ENCODE measurements at regions not wholly inside any gene's neighbourhood (a gene's known extent, or its start where the extent isn't known, plus 50 kb on each side); places are given as distances from the start of the nearest gene placed in this dataset.

- ChIA-PET POLR2A (interaction anchor here (0.5 to 1.5 kb wide), 5 partner anchors 46 to 225 kb away, joined by 3 to 6 read pairs (median 5); partner anchors contain the start of gene XPO1), CTCF (interaction anchor here (0.7 kb wide), 1 partner anchor 45 kb away, joined by 3 read pairs; no protein-coding TSS in a partner anchor)
- peak; percentile 9 for TF ChIP-seq CTCF (IDR thresholded peaks at IDR 0.05; ENCODE audit: control extremely low read depth, extremely low read depth, low read depth, missing control alignments)
- no peak for DNase-seq (ENCODE audit: extremely low spot score)
These were observed 90.2 kb downstream of the FAM161A start for GRCh38 chr2:61763605-61764034.

- POLR2A ChIA-PET = no interaction called here
- peak; percentile 41 for DNase-seq (ENCODE audit: extremely low spot score)
- CTCF ChIA-PET = no interaction called here
- TF ChIP-seq CTCF (IDR thresholded peaks at IDR 0.05; ENCODE audit: control extremely low read depth, extremely low read depth, low read depth, missing control alignments) = no peak
These were observed 91.6 kb downstream of the FAM161A start for GRCh38 chr2:61762292-61762691.

GRCh38 chr2:61759718-61760117, 94.1 kb downstream of the FAM161A start:
- no peak for DNase-seq (ENCODE audit: extremely low spot score)
- no peak for TF ChIP-seq CTCF (IDR thresholded peaks at IDR 0.05; ENCODE audit: control extremely low read depth, extremely low read depth, low read depth, missing control alignments)
- POLR2A ChIA-PET = no interaction called here
- CTCF ChIA-PET = no interaction called here

- DNase-seq (ENCODE audit: extremely low spot score) = no peak
- no peak for TF ChIP-seq CTCF (IDR thresholded peaks at IDR 0.05; ENCODE audit: control extremely low read depth, extremely low read depth, low read depth, missing control alignments)
- ChIA-PET POLR2A (no interaction called here), CTCF (no interaction called here)
These were observed 94.9 kb downstream of the FAM161A start for GRCh38 chr2:61759005-61759404.

- no peak for DNase-seq (ENCODE audit: extremely low spot score)
- ChIA-PET CTCF (no interaction called here), POLR2A (no interaction called here)
- TF ChIP-seq CTCF (IDR thresholded peaks at IDR 0.05; ENCODE audit: control extremely low read depth, extremely low read depth, low read depth, missing control alignments) = no peak
These were observed 95.7 kb downstream of the FAM161A start for GRCh38 chr2:61758159-61758558.

- DNase-seq (ENCODE audit: extremely low spot score) = no peak
- ChIA-PET POLR2A (no interaction called here), CTCF (no interaction called here)
- no peak for TF ChIP-seq CTCF (IDR thresholded peaks at IDR 0.05; ENCODE audit: control extremely low read depth, extremely low read depth, low read depth, missing control alignments)
These were observed 100.3 kb downstream of the FAM161A start for GRCh38 chr2:61753512-61753911.

- no peak for TF ChIP-seq CTCF (IDR thresholded peaks at IDR 0.05; ENCODE audit: control extremely low read depth, extremely low read depth, low read depth, missing control alignments)
These were observed 103.2 kb downstream of the FAM161A start for GRCh38 chr2:61750624-61751023.

More at GRCh38 chr2:61750624-61751023, 103.2 kb downstream of the FAM161A start:
- CTCF ChIA-PET = interaction anchor here (1.0 kb wide), 1 partner anchor 11 kb away, joined by 3 read pairs; no protein-coding TSS in a partner anchor
- DNase-seq (ENCODE audit: extremely low spot score) = no peak
- POLR2A ChIA-PET = no interaction called here
